Testis (tissue), 2 donors: ENCODE measurements at regions not wholly inside any gene's neighbourhood (a gene's known extent, or its start where the extent isn't known, plus 50 kb on each side); places are given as distances from the start of the nearest gene placed in this dataset.

Experiments
- CTCF ChIP-seq, 3 experiments: fragments of 450-650 bp in 2 of 3; fragments of 200-600 bp in 1 of 3; sonication (generic) in 1 of 3; IDR thresholded peaks; one replicate each; pipeline ENCODE4 v1.5.1; 2016 to 2019; ENCODE audit warnings: antibody characterized with exemption in 3 of 3, mild to moderate bottlenecking in 2 of 3, moderate library complexity in 1 of 3
- POLR2A ChIP-seq: fragments of 450-650 bp; IDR thresholded peaks from one replicate; pipeline ENCODE4 v1.6.1; 2017; ENCODE audit warnings: antibody characterized with exemption, mild to moderate bottlenecking, moderate library complexity

GRCh38 chr9:16150501-16150900 lies 597.7 kb downstream of the CCDC171 start:
- no peak for TF ChIP-seq POLR2A
- TF ChIP-seq CTCF (IDR thresholded peaks at IDR 0.05) = no peak
